Uterus (tissue), 2 donors: ENCODE measurements at regions not wholly inside any gene's neighbourhood (a gene's known extent, or its start where the extent isn't known, plus 50 kb on each side); places are given as distances from the start of the nearest gene placed in this dataset.

Experiments used
- POLR2A ChIP-seq, 2 donors: fragments of 450-650 bp; IDR thresholded peaks; one replicate each; pipeline ENCODE4 v1.6.1; 2016; ENCODE audit warnings: antibody characterized with exemption in 2 of 2, mild to moderate bottlenecking in 1 of 2, moderate library complexity in 1 of 2
- TF ChIP-seq, protein P1 (sequence below), 4 experiments: fragments of 200-600 bp in 2 of 4; fragments of 450-650 bp in 2 of 4; sonication (generic) in 2 of 4; IDR thresholded peaks; one replicate each; pipeline ENCODE4 v1.5.1; 2016 to 2019; ENCODE audit warnings: antibody characterized with exemption in 4 of 4, mild to moderate bottlenecking in 2 of 4, moderate library complexity in 1 of 4

GRCh38 chr3:157815739-157816138, 290.5 kb downstream of the SHOX2 start:
- TF ChIP-seq POLR2A (IDR thresholded peaks at IDR 0.05) = no peak
- TF ChIP-seq, protein P1, sequence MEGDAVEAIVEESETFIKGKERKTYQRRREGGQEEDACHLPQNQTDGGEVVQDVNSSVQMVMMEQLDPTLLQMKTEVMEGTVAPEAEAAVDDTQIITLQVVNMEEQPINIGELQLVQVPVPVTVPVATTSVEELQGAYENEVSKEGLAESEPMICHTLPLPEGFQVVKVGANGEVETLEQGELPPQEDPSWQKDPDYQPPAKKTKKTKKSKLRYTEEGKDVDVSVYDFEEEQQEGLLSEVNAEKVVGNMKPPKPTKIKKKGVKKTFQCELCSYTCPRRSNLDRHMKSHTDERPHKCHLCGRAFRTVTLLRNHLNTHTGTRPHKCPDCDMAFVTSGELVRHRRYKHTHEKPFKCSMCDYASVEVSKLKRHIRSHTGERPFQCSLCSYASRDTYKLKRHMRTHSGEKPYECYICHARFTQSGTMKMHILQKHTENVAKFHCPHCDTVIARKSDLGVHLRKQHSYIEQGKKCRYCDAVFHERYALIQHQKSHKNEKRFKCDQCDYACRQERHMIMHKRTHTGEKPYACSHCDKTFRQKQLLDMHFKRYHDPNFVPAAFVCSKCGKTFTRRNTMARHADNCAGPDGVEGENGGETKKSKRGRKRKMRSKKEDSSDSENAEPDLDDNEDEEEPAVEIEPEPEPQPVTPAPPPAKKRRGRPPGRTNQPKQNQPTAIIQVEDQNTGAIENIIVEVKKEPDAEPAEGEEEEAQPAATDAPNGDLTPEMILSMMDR (IDR thresholded peaks at IDR 0.05) = no peak
